SK-N-SH (cell line): ENCODE measurements at regions not wholly inside any gene's neighbourhood (a gene's known extent, or its start where the extent isn't known, plus 50 kb on each side); places are given as distances from the start of the nearest gene placed in this dataset.

Experiments
- CTCF ChIA-PET: fragments of 300-600, 350-600 bp; formaldehyde crosslinking; extraction: SDS; loops from one replicate; lab custom pipeline; 2021; lab: Yijun Ruan, JAX
- POLR2A ChIA-PET: fragments of 350-600 bp; sonication (Branson Sonifier 250); formaldehyde crosslinking; extraction: SDS; loops from one replicate; lab custom pipeline; 2020; ENCODE audit warnings: antibody characterized with exemption, inconsistent platforms; lab: Yijun Ruan, JAX
- DNase-seq: peaks from one replicate; pipeline ENCODE4 v3.0.0; 2012
- H2AFZ ChIP-seq: fragments of 200-600 bp; sonication (generic); 2 replicates; pipeline ENCODE4 v1.8.1; 2016; ENCODE audit warnings: antibody characterized with exemption, mild to moderate bottlenecking, low read depth
- H3F3A ChIP-seq: fragments of 200-600 bp; sonication (generic); replicated peaks from 2 replicates; pipeline ENCODE3; 2016; ENCODE audit warnings: antibody characterized with exemption, mild to moderate bottlenecking; ENCODE audit not compliant: insufficient read depth
- H3K27ac ChIP-seq, 2 experiments: fragments of 200-500 bp in 1 of 2; fragments of 200-600 bp in 1 of 2; sonication (Bioruptor generic) in 1 of 2; sonication (generic), shearing (Covaris generic) in 1 of 2; 2 replicates each; pipeline versions ENCODE4 v1.5.1 to v1.6.1; 2014 to 2016; ENCODE audit warnings: low read depth in 2 of 2, inconsistent platforms in 1 of 2, low read length in 1 of 2, mild to moderate bottlenecking in 1 of 2, mixed read lengths in 1 of 2
- H3K27me3 ChIP-seq: fragments of 200-600 bp; sonication (generic), shearing (Covaris generic); 2 replicates; pipeline ENCODE4 v1.6.1; 2016; ENCODE audit warnings: mixed run types; ENCODE audit not compliant: insufficient read depth
- H3K36me3 ChIP-seq, 2 experiments: fragments of 200-500 bp in 1 of 2; fragments of 200-600 bp in 1 of 2; sonication (Bioruptor generic) in 1 of 2; sonication (generic) in 1 of 2; replicated peaks in 1 of 2; 2 replicates each; pipeline versions ENCODE3 to v1.5.1; 2014 to 2016; ENCODE audit warnings: low read length in 1 of 2, mild to moderate bottlenecking in 1 of 2; ENCODE audit not compliant: insufficient read depth in 2 of 2, control insufficient read depth in 1 of 2
- H3K4me1 ChIP-seq, 2 experiments: fragments of 200-500 bp in 1 of 2; fragments of 200-600 bp in 1 of 2; sonication (Bioruptor generic) in 1 of 2; sonication (generic), shearing (Covaris generic) in 1 of 2; 2 replicates each; pipeline versions ENCODE4 v1.5.1 to v1.6.1; 2014 to 2016; ENCODE audit warnings: low read depth in 1 of 2, low read length in 1 of 2, mixed run types in 1 of 2; ENCODE audit not compliant: insufficient read depth in 2 of 2, control insufficient read depth in 1 of 2
- H3K4me2 ChIP-seq: fragments of 200-600 bp; sonication (generic), shearing (Covaris generic); 2 replicates; pipeline ENCODE4 v1.6.1; 2017; ENCODE audit warnings: mixed run types
- H3K4me3 ChIP-seq, 2 experiments: fragments of 200-500 bp in 1 of 2; fragments of 200-600 bp in 1 of 2; sonication (Bioruptor generic) in 1 of 2; sonication (generic), shearing (Covaris generic) in 1 of 2; 2 replicates each; pipeline versions ENCODE4 v1.5.1 to v1.8.1; 2014 to 2016; ENCODE audit warnings: low read depth in 2 of 2, inconsistent platforms in 1 of 2, low read length in 1 of 2, mild to moderate bottlenecking in 1 of 2, mixed read lengths in 1 of 2, moderate library complexity in 1 of 2
- H3K79me2 ChIP-seq: fragments of 200-600 bp; sonication (generic); 2 replicates; pipeline ENCODE4 v1.8.1; 2017; ENCODE audit warnings: mild to moderate bottlenecking; ENCODE audit not compliant: insufficient read depth
- H3K9ac ChIP-seq: fragments of 200-600 bp; sonication (generic); 2 replicates; pipeline ENCODE4 v1.6.1; 2017; ENCODE audit warnings: mixed run types
- H3K9me2 ChIP-seq: fragments of 200-600 bp; sonication (generic); 2 replicates; pipeline ENCODE4 v1.6.1; 2017; ENCODE audit warnings: mixed run types
- H3K9me3 ChIP-seq: fragments of 200-600 bp; sonication (generic); 2 replicates; pipeline ENCODE4 v1.6.1; 2017; ENCODE audit warnings: mixed run types, mild to moderate bottlenecking, moderate library complexity
- H4K20me1 ChIP-seq: fragments of 200-600 bp; sonication (generic); 2 replicates; pipeline ENCODE4 v1.6.1; 2017; ENCODE audit warnings: mild to moderate bottlenecking, mixed run types; ENCODE audit not compliant: insufficient read depth
- ELF1 ChIP-seq: IDR thresholded peaks from 2 replicates; pipeline ENCODE4 v1.4.0; 2012
- FOXM1 ChIP-seq: IDR thresholded peaks from 2 replicates; pipeline ENCODE4 v1.4.0; 2012; ENCODE audit warnings: low read depth, mild to moderate bottlenecking
- JUND ChIP-seq: IDR thresholded peaks from 2 replicates; pipeline ENCODE4 v1.4.0; 2012
- MXI1 ChIP-seq: IDR thresholded peaks from 2 replicates; pipeline ENCODE4 v1.6.1; 2012; ENCODE audit warnings: mild to moderate bottlenecking, low read depth, low read length, improper control_type of control experiment
- NRF1 ChIP-seq: IDR thresholded peaks from 2 replicates; pipeline ENCODE4 v1.6.1; 2012; ENCODE audit warnings: low read depth, mild to moderate bottlenecking, low read length
- RFX5 ChIP-seq: IDR thresholded peaks from 2 replicates; pipeline ENCODE4 v1.6.1; 2012; ENCODE audit warnings: mild to moderate bottlenecking, improper control_type of control experiment, low read length
- SIN3A ChIP-seq: IDR thresholded peaks from 2 replicates; pipeline ENCODE4 v1.6.1; 2012; ENCODE audit warnings: low read depth, mild to moderate bottlenecking, low read length, moderate library complexity, borderline replicate concordance
- TAF1 ChIP-seq: IDR thresholded peaks from 2 replicates; pipeline ENCODE4 v1.6.1; 2012; ENCODE audit warnings: low read depth, mild to moderate bottlenecking, low read length, moderate library complexity, borderline replicate concordance
- TCF12 ChIP-seq: IDR thresholded peaks from 2 replicates; pipeline ENCODE4 v1.4.0; 2012
- TEAD4 ChIP-seq: IDR thresholded peaks from 2 replicates; pipeline ENCODE4 v1.4.0; 2012; ENCODE audit warnings: mild to moderate bottlenecking, borderline replicate concordance; ENCODE audit not compliant: insufficient read depth
- WGBS: methylation state at CpG from one replicate; pipeline ENCODE4 v1.1.6; 2017; ENCODE audit warnings: low lambda C conversion rate; 5-methylcytosine and 5-hydroxymethylcytosine counted together
- TF ChIP-seq, protein P1 (sequence below): IDR thresholded peaks from 2 replicates; pipeline ENCODE4 v1.4.0; 2012; ENCODE audit warnings: low read depth, borderline replicate concordance
- TF ChIP-seq, protein P2 (sequence below): IDR thresholded peaks from 2 replicates; pipeline ENCODE4 v1.4.0; 2012; ENCODE audit warnings: low read depth
- TF ChIP-seq, protein P3 (sequence below): fragments of 150-350 bp; IDR thresholded peaks from 2 replicates; pipeline ENCODE4 v1.6.1; 2017; ENCODE audit warnings: antibody characterized with exemption, low read length, low read depth, borderline replicate concordance

DNA sequence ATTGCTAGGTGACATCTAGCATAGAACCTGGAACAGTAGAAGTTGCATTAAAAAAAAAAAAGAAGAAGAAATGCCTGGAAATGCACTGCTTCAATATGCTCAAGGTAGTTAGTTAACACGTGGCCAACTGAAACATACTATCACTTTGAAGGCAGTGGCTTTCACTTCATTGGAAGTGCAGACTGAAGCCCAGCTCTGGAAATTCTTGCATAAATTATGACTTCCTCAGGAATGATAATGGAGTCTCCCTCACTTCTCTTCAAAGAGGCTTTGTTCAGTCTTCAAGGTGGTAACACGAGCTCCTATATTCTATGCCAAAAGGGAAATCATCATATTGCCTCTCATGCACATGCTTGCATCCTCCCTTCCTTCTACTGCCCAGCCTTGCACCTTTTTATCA lies 715.9 kb upstream of the API5 start:
- H3K4me3 ChIP-seq: no peak overlapping the region
- no peaks in the 10 kb centered on the region for H3K79me2 ChIP-seq
- no peaks in the 10 kb centered on the region for H3K27me3 ChIP-seq
- no peaks in the 10 kb centered on the region for H3F3A ChIP-seq
- no peak for DNase-seq
- ChIA-PET POLR2A (no interaction called here), CTCF (no interaction called here)
- H3K27ac ChIP-seq: no peak overlapping the region
- peaks cover 0 to 3% of the 10 kb centered on the region in 2 experiments; a peak in 1 of 4 replicates for H3K4me1 ChIP-seq
- H3K36me3 ChIP-seq: no peaks in the 10 kb centered on the region
- 17% methylated on average over 2 of the region's 2 CpGs for WGBS
- TF ChIP-seq, protein P1, sequence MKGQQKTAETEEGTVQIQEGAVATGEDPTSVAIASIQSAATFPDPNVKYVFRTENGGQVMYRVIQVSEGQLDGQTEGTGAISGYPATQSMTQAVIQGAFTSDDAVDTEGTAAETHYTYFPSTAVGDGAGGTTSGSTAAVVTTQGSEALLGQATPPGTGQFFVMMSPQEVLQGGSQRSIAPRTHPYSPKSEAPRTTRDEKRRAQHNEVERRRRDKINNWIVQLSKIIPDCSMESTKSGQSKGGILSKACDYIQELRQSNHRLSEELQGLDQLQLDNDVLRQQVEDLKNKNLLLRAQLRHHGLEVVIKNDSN: no peak
- no peak for TF ChIP-seq TEAD4
- TF ChIP-seq RFX5: no peak
- TF ChIP-seq TCF12: no peak
- TF ChIP-seq, protein P2, sequence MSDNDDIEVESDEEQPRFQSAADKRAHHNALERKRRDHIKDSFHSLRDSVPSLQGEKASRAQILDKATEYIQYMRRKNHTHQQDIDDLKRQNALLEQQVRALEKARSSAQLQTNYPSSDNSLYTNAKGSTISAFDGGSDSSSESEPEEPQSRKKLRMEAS: no peak
- no peak for TF ChIP-seq TAF1
- TF ChIP-seq NRF1: no peak
- no peak for TF ChIP-seq SIN3A
- TF ChIP-seq, protein P3, sequence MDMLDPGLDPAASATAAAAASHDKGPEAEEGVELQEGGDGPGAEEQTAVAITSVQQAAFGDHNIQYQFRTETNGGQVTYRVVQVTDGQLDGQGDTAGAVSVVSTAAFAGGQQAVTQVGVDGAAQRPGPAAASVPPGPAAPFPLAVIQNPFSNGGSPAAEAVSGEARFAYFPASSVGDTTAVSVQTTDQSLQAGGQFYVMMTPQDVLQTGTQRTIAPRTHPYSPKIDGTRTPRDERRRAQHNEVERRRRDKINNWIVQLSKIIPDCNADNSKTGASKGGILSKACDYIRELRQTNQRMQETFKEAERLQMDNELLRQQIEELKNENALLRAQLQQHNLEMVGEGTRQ: no peak
- no peak for TF ChIP-seq JUND
- no peaks in the 10 kb centered on the region for H3K9me2 ChIP-seq
- H3K4me2 ChIP-seq: no peak overlapping the region
- no peaks in the 10 kb centered on the region for H3K9me3 ChIP-seq
- H2AFZ ChIP-seq: no peak overlapping the region
- no peaks in the 10 kb centered on the region for H4K20me1 ChIP-seq
- H3K9ac ChIP-seq: no peak overlapping the region

DNA sequence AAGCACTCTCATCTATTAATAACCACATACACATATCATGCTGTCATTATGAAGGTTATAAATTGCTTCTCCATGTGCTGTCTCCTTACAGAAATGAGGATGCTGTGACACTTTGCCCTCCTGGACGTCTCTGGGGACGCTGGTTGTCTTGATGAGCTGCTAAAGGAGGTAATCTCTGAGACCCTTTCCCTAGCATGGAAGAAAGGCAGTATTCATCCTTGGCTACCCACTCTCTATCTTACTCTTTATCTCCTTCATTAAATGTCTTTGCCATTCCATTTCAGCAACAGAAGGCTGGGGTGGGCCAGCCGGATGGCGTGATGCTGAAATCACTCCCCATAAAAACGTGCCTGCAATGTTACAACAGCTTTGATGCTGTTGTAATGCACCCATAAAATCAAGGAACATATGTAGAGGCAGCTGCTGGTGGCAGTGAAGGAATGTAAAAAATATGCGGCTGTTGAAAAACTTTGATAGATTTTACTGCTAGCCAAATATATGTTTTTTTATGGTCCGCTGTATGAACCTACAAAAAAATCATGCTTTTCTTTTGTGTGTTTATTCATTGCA lies 715.1 kb upstream of the API5 start:
- no peaks in the 10 kb centered on the region for H4K20me1 ChIP-seq
- CTCF ChIA-PET: interaction anchor here (0.6 kb wide), 1 partner anchor 375 kb away, joined by 3 read pairs; no protein-coding TSS in a partner anchor
- POLR2A ChIA-PET: no interaction called here
- H3K4me3 ChIP-seq: no peak overlapping the region
- H3K4me1 ChIP-seq: peaks cover 0 to 3% of the 10 kb centered on the region in 2 experiments; a peak in 1 of 4 replicates
- no peak overlapping the region for H3K4me2 ChIP-seq
- H3K9me3 ChIP-seq: no peaks in the 10 kb centered on the region; the same call in 1 of the 2 replicates
- no peaks in the 10 kb centered on the region for H3K36me3 ChIP-seq
- no peak for DNase-seq
- no peaks in the 10 kb centered on the region for H3K79me2 ChIP-seq
- 34% methylated on average over 7 of the region's 7 CpGs for WGBS
- no peak overlapping the region for H3K27ac ChIP-seq
- H3K9me2 ChIP-seq: no peaks in the 10 kb centered on the region
- H3F3A ChIP-seq: no peaks in the 10 kb centered on the region
- TF ChIP-seq ELF1: no peak
- no peak for TF ChIP-seq MXI1
- no peak for TF ChIP-seq FOXM1
- H3K9ac ChIP-seq: no peak overlapping the region
- no peaks in the 10 kb centered on the region for H3K27me3 ChIP-seq
- no peak overlapping the region for H2AFZ ChIP-seq
